ENCODE measurements at regions not wholly inside any gene's neighbourhood (a gene's known extent, or its start where the extent isn't known, plus 50 kb on each side); places are given as distances from the start of the nearest gene placed in this dataset.

GRCh38 chr5:155211764-155212163 is 198.2 kb downstream of the KIF4B start:
- DNase-seq: no peak

DNA sequence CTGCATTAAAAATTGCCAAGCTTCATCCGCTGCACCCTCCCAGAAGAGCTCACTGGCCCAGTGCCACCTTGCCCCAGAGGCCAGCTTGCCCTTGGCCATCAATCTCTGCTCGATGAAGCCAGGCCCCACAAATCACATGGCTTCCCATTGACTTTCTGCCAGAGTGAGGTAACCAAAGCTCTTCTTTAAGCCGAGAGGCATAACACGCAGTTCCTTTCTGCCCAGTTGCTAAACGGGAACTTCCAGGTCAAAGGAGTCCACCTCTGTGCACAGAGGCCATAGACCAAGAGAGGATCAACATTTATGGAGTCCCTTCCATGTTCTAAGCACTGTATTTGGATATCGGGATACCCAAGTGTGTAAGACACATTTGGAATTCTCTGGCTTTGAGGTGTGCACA is 208.8 kb downstream of the KIF4B start:
- DNase-seq: no peak

- no peak for DNase-seq
Observed at GRCh38 chr5:155229135-155229534, 215.6 kb downstream of the KIF4B start.

DNA sequence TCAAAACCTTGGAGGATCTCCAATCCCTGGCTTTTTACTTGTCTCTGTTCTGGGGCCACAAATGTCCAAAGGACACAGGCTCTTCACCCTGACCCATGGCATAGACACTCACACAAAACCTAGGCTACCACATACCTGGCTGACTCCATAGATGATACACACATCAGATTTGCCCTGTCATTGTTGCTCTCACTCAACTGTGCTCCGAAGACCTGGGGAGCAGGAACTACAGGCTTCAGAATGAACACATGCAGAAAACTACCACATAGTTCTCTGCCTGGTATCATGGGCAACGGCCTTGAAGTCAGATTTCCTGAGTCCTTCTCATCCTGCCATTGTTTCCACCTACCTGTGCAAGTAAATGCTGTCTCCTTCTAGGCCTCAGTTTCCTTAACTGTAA is 226.2 kb downstream of the KIF4B start:
- DNase-seq: no peak

GRCh38 chr5:155250596-155250995 is 237.0 kb downstream of the KIF4B start:
- peak; percentile 10 for DNase-seq

- no peak for DNase-seq
Observed at GRCh38 chr5:155252025-155252424, 238.5 kb downstream of the KIF4B start.

DNA sequence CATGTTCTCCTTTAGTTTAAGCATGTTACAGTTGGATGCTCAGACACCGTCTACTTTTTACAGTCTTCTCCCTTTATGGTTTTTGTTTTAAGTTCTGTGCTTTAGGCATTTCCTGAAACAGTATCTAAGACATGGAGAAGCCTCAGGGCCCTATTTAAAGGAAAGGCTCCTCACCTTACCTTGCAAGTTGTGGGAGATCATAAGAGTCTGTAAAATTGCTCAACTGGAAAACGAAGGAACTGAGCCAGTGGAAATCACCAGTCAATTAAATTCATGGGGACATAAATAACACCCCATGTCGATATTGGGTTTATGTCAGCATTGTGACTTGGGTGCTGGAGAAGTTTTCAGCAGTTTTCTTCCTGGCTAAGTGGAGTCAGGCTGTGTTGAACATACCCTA is 239.2 kb downstream of the KIF4B start:
- DNase-seq: no peak

DNA sequence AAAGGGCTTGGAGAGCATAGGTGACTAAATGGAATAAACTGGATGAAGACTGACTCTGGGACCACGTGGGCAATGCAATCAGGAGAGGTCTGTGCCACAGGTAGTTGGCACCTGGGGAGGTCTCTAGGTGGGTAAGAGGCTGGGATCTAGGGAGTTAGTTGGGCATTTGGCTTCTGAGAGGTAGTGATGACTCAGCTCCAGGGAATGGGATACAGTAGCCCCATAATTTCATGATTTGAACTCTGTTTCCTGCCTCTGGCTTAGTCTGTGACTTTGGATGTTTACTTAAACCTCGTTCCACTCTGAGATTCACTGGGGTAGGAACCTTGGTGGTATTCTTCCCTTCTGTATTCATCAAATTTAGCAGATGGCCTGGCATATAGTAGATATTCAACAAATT is 240.8 kb downstream of the KIF4B start:
- DNase-seq: no peak

DNA sequence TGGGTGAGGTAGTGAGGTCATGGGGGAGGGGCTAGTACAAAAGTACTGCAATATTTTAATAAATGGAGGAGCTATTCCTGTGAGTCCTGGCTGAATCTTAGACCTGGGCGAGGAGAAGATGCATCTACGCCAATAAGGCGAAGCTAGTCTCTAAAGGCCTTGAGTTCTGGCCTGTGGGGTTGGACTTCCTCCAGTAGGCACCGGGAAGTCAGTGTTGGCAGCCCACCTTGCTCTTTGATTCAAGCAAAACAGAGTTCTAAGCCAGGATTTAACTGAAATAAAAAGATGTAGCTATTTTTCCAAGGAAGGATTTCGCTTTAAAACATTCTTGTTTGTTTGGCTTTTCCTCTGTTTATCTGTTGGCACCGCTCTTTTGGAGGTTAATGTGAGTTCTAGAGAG is 244.6 kb downstream of the KIF4B start:
- DNase-seq: no peak

GRCh38 chr5:155259648-155260047 is 246.1 kb downstream of the KIF4B start:
- no peak for DNase-seq

- no peak for DNase-seq
Observed at GRCh38 chr5:155260798-155261197, 247.2 kb downstream of the KIF4B start.

GRCh38 chr5:155263381-155263780 is 249.8 kb downstream of the KIF4B start:
- DNase-seq: no peak

DNA sequence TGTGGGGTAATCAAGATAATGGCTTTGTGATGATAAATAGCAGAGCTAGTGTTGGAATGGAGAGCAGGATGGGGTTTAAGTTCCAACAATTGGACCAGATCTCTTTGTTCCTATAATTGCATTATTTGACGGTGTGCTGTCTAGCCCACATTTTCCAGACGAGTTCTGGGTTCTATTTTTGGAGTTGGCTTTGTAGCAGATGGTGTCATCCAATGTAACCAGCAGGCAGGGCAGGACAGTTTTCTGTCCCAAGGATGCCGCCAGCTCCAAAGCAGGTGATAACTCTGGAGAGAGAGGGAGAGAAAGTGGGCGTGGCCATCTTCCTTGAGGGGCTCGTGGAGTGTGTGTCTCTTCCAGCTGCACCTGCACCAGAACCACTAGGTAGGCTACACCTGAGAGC is 251.3 kb downstream of the KIF4B start:
- DNase-seq: no peak

DNA sequence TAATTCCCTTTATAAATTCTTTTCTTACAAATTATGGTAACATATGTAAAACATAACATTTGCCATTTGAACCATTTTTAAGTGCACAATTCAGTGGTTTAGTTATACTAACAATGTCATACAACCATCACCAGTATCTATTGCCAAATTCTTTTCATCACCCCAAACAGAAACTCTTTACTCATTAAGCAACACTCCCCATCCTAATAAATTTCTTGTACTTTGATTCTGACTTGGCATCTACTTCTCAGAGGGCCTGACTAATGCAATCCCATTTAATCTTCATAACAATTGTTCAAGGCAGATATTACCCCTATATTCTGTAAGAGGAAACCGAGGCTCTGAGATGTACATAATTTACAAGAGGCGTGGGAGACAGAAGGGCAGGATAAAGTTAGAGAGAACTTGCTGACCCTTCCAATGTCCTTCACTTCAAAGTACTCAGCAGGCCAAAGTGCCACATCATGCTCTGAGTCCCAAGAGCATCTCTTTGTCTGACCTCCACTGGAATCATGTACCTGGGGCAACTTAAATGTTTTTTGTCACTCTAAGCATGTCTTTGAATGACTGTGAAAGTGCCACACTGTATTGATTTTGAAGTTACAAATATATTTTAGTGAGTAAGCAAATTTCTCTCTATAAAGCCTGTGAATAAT is 255.3 kb downstream of the KIF4B start:
- DNase-seq: no peak

DNA sequence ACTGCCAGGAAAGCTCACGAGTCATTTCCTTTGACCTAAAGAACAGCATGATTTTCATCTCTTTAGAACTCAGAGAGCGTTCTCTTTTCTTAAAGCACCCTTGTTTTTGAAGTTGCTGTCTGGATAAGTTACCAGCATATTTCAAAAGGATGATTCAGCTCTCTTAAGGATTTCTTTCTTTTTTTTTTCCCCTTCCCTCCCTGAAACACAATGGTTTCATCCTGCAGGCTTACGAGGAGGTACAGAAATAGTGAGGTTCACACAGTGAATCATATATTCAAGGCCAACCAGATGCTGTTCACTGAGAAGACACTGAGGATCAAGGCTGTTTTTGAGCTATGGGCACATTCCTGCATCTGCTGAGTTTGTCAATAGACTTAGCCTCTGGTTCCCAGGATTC is 257.2 kb downstream of the KIF4B start:
- no peak for DNase-seq

- DNase-seq: no peak
Observed at GRCh38 chr5:155274484-155274883, 260.9 kb downstream of the KIF4B start.

GRCh38 chr5:155275222-155275621 is 261.7 kb downstream of the KIF4B start:
- DNase-seq: no peak

DNA sequence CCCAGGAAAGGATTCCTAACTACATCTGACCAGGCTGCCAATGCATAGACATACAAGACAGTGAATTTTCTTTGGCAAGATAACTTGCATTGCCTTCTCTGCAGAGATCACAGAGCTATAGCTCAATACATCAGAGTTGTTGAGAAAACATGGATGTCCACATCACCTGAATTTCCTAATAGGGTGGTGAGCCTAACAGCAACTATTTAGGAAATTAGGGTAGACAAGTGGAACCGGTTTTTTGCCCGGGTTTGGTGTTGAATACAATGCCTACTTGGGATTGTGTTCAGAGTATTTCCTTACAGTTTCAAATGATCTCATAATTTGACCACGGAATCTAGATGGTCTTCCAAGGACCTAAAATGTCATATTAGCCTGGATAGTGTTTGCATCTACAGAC is 262.7 kb downstream of the KIF4B start:
- no peak for DNase-seq

DNA sequence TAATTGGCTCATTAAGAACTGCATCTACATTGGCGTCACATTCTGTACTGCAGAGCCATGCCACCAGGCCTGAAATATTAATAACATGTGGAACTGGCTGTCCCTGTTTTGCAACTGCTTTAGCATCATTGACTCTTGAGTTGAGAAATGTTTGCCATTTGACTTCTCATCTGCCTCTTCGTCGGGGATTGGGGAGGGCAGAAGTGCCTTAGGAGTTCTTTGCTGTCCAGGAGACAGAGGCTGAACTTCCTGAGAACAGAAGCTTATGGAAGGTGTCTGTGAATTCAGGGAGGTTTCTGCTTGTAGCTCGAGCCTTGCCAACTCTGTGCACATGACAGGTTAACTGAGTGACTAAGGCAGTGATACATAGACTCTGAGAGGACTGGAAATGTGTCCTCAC is 265.0 kb downstream of the KIF4B start:
- no peak for DNase-seq

GRCh38 chr5:155282503-155283107 is 269.1 kb downstream of the KIF4B start:
- DNase-seq: no peak

DNA sequence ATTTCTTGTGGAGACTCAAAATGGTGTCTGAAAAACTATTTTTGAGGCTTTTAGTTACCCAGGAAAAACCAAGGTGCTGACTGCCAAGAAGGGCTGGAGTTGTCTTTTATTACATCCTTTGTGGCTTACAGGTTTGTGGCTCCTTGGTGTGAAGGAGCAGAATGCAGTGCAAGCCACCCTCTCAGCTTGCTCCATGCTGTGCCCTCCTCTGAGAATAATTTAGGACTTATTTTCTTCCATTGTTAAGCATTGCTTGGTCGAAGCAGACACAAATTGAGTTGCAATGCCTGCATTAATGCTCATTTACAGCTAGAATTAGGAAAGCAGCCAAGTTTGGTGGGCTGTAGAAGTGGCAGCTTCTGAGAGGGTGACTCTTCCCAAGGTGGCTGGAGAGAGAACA is 272.2 kb downstream of the KIF4B start:
- DNase-seq: no peak

DNA sequence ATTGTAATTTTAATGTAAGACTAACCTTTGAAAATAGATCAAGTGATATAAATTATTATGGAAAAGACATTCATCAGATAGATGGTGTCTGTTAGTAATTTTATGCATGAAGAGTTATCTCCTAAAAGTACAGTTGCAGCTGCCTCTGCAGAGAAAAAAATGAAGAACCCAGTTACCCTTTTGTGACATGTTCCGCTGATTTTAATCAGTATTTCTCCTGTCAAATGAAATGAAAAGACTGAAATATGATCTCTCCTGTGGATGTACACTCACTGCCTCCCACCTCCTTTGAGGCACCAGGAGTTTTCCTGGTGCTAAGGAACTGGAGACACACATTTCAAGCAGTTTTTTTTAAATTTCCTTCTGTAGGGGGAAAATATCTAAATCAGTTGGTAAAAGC is 277.4 kb downstream of the KIF4B start:
- no peak for DNase-seq

DNA sequence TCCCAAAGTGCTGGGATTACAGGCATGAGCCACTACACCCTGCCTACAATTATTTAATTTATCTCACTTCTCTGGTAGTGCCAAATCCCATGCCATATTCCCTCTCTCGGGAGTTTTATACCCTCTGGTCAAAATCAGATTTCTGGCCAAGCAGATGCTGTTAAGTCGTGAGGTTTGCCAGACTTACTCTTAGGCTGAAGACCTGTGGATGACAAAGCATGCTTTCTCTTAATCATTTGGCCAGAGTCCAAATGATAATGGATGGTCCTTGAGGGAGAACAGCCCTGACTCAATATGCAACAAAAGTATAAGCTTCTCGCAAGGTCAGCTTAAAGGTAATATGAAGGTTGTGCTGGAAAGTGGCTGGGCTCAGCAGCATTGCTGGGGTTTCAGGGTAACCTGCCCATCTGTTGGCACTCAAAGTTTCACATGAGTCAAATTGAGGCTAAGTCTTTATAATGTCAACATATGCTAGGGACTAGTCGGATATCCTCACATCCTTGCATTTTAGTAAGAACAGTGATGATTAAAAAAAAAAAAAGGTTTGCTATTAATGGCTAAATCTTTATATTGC is 280.1 kb downstream of the KIF4B start:
- DNase-seq: no peak

GRCh38 chr5:155295111-155295510 is 281.6 kb downstream of the KIF4B start:
- no peak for DNase-seq
